Brain microvascular endothelial cell (primary cell): ENCODE measurements at regions not wholly inside any gene's neighbourhood (a gene's known extent, or its start where the extent isn't known, plus 50 kb on each side); places are given as distances from the start of the nearest gene placed in this dataset.

Source experiments
- DNase-seq: peaks from one replicate; pipeline ENCODE4 v3.0.0-alpha.2; 2020
- H3K27ac ChIP-seq: fragments of 250-450 bp; sonication (Bioruptor Pico); 2 replicates; pipeline ENCODE4 v1.5.1; 2020; ENCODE audit warnings: mild to moderate bottlenecking, moderate library complexity
- H3K27me3 ChIP-seq: fragments of 250-450 bp; sonication (Bioruptor Pico); replicated peaks from 2 replicates; pipeline ENCODE4 v1.5.1; 2020; ENCODE audit warnings: mild to moderate bottlenecking
- H3K36me3 ChIP-seq: fragments of 250-450 bp; sonication (Bioruptor Pico); replicated peaks from 2 replicates; pipeline ENCODE4 v1.5.1; 2020; ENCODE audit warnings: mild to moderate bottlenecking
- H3K4me3 ChIP-seq: 2 replicates; pipeline ENCODE4 v1.5.1; 2011; ENCODE audit warnings: low read depth, mild to moderate bottlenecking, control low read depth, low read length, moderate library complexity
- CTCF ChIP-seq: IDR thresholded peaks from 2 replicates; pipeline ENCODE4 v1.5.1; 2011; ENCODE audit warnings: low read depth, mild to moderate bottlenecking, moderate library complexity, low read length, control low read depth, inconsistent platforms; ENCODE audit errors: missing control alignments
- in situ Hi-C: cut with HindIII; loops from 2 replicates; pipeline ENCODE4 v1.10.0; 2017; ENCODE audit warnings: low sequenced_read_pairs, low pct_ligation_motif_present

DNA sequence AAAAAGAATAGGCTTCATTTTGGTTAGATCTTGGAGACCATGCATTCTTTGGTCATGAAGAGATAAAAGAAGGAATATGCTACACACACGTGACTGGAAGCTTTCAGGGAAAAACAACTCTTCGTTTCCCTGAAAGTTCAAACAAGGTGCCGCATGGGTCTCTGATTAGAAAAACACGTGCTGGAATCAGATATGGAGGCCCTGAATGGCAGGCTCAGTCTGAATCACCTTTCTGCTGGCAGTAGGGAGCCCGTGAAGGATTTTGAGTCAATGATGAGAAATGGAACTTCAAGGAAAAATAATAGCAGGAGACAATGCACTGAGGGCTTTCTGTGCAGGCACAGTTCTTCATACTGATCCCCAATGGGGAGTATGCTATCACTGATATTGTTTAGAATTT lies 99.8 kb upstream of the LRRN1 start:
- DNase-seq = no peak
- in situ Hi-C loops = no loop called here
- Histone ChIP-seq H3K36me3 (no peaks in the 10 kb centered on the region), H3K27ac (no peak overlapping the region), H3K27me3 (no peaks in the 10 kb centered on the region), H3K4me3 (no peak overlapping the region)
- TF ChIP-seq CTCF = no peak

DNA sequence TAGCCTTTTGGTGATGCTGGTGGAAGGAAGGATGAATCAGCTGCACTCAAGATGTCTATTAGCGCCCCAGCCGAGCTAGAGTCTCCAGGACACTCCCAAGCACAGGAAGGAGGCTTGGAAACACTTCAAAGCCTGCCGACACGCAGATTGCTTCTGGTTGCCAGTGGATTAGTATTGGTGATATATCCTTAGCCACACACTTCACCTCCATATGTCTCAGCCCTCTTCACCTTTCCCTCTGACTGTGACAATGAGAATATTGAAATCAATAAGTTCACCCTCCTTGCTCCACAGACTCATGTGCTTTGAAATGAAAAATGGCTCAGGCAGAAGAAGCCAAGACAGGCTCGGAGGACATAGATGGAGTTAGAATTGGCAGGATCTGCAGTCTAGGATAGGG lies 102.9 kb upstream of the LRRN1 start:
- no peak overlapping the region for H3K27ac ChIP-seq
- no peak for DNase-seq
- H3K27me3 ChIP-seq = no peaks in the 10 kb centered on the region
- no peak overlapping the region for H3K4me3 ChIP-seq
- no peaks in the 10 kb centered on the region for H3K36me3 ChIP-seq
- TF ChIP-seq CTCF = no peak
- in situ Hi-C loops = no loop called here

GRCh38 chr3:3693593-3693992 lies 105.6 kb upstream of the LRRN1 start:
- Histone ChIP-seq H3K36me3 (no peaks in the 10 kb centered on the region), H3K4me3 (no peak overlapping the region), H3K27me3 (no peaks in the 10 kb centered on the region), H3K27ac (no peak overlapping the region)
- DNase-seq = no peak
- TF ChIP-seq CTCF = no peak
- in situ Hi-C loops = no loop called here

DNA sequence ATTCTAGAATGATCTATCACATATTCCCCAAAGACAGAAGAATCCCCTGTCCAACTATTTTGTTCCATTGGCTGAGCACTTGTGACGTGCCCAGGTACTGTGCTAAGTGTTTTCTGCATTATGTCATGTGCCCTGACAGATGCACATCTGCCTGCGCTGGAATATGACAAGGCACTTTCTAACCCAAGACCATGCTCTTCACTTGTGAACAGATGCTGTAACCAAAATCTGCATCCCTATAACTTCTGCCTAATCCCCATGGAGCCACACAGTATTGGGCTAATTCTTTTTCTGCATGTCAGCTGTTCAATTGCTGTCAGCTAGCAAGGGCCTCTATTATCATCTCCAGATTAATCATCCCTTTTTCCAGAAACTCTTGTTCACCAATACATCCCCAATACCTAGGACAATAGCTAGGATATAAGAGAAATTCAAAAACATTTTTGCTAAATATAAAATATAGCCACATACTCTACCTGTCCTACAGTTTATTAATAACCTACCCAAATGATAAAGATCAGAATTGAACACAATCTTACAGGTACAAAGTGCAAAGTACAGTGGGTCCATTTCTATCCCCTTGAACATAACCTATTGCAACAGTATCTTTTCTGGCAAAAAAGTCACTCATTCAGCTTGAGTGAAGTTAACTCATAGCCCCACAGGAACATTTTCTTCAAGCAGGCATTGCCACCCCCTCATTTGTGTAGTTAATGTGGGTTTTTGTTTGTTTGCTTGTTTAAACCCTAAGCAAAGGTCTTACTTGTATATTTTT lies 109.4 kb upstream of the LRRN1 start:
- no peak overlapping the region for H3K4me3 ChIP-seq
- in situ Hi-C loops = no loop called here
- TF ChIP-seq CTCF = no peak
- no peaks in the 10 kb centered on the region for H3K27me3 ChIP-seq
- DNase-seq = no peak
- no peaks in the 10 kb centered on the region for H3K36me3 ChIP-seq
- H3K27ac ChIP-seq = no peak overlapping the region

DNA sequence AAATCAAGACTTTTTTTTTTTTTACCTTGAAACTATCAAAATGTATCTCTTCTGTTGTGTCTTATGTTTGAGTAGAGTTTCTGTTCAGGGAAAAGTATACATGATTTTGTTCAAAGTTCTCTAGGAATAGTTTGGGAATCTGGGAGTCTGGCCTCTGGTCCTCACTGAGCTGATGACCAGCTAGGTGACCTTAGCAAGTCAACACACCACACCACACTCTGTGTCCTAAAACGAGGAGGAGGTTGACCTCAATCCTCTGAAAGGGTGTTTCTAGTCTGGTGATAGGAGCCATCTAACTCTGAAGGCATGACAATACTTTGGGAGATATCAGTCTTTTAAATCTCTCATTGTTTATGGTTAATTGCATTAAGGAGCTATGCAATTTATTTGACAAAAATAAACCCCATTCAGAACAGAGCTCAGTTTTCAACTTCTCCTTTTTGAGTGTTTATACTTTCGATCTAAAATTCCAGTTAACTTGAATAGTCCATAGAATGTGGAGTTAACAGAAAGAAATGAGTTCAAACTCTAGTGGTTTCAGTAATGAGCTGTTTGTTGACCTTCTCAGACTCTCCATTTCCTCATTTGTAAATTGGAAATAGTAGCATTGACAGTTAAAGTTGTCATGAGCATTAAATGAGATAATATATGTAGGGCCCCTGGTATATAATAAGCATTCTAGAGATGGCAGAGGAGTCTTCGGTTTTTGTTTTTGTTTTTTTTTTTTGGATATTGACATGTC lies 112.2 kb upstream of the LRRN1 start:
- in situ Hi-C loops = no loop called here

More for the DNA sequence above, 112.2 kb upstream of the LRRN1 start:
- no peak for DNase-seq
- Histone ChIP-seq H3K27me3 (no peaks in the 10 kb centered on the region), H3K4me3 (no peak overlapping the region), H3K36me3 (no peaks in the 10 kb centered on the region), H3K27ac (no peak overlapping the region)
- TF ChIP-seq CTCF = no peak
